NCI-H187 (cell line): ENCODE measurements at regions not wholly inside any gene's neighbourhood (a gene's known extent, or its start where the extent isn't known, plus 50 kb on each side); places are given as distances from the start of the nearest gene placed in this dataset.

Experiments
- DNase-seq, 2 experiments: peaks; one replicate each; lab custom pipeline; 2025; lab: John Stamatoyannopoulos, UW

DNA sequence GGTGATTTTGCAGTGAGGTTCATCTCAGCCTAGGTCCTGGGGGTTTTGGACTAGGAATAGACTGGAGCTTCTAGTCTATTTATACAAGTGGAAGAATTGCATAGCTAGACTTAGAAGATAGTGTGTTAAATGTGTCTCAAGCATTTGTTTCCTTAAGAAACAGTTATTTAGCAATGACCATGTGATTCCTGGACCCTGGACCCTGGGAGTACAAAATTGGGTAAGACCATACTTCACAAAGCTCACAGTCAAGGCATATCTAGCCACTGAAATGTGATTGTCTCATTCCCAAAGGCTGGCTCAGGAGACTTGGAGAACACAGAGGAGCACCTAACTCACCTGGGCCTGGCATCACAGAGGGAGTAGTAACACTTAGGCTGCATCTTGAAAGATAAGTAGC is 754.5 kb downstream of the SATB2 start:
- no peak for DNase-seq

DNA sequence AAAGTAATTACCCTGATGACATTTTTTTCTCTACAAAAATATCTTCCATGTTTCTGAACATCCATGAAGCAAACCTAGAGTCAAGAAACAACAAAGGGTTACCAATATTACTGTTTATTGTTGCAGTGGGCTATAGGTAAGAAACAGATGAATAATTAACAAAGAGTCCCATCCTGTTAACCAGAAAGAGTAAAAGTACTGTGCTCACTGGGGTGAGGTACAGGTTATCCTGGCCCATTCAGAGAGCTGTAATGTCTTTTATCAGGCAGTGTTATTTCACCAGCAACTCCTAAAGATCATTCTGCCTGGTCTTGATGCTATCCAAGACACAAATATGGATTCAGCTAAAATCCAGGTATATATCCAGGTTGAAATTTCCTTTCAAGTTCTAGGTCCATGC is 754.9 kb downstream of the SATB2 start:
- DNase-seq, result no peak

DNA sequence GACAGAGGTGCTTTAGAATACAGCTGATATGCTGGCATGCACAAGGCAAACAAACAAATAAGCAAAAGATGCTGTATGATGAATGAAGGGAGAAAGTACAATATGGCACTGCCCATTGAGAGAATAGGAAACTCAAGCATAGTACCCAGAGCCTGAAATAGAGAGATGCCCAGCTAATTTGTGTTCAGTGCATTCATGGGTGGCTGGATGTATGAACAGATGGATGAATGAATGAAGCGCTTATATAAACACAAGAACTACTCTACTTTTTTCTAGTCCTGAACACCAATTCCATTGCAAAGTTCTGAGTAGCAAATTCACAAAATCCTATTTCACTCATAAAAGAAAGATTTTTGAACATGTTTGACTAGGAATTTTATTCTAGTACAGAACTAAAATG is 756.3 kb downstream of the SATB2 start:
- no peak for DNase-seq

DNA sequence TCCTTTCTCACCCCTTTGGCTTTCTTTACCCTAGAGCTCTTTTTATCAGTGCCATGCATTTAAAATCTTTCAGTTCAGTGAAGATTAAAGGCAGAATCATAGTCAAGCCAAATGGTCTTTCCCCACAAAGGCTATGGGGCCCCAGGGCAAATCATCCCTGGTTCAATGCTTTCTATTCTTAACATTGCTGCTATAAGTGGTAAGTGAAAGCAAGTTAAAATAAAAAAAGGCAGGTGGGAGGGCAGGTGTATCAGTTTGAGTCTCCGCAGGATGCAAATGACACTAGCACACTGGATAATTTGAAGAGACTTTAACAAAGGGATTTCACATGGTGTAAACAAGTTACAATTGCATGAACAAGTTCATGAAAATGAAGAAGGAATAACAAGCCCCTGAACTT is 757.4 kb downstream of the SATB2 start:
- DNase-seq, result peak in 1 of 2 experiments; percentile 14

DNA sequence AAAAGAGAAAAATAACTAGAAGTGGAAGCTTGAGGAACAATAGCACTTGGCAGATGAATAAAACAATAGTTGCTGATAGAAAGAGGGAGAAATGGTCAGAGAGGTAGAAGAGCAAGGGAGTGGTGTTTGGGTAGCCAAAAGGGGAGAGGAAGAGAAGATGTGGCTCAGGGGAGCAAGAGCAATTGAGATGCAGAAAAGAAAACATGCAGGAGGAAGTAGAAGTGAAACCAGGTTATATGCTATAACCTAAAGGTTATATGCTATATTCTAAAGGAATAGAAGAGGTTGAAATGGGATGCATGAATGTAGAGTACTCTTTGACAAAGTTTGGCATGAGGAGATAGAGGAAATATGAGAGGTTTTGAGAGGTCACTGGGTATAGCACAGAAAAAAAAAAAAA is 759.5 kb downstream of the SATB2 start:
- DNase-seq, result no peak

DNA sequence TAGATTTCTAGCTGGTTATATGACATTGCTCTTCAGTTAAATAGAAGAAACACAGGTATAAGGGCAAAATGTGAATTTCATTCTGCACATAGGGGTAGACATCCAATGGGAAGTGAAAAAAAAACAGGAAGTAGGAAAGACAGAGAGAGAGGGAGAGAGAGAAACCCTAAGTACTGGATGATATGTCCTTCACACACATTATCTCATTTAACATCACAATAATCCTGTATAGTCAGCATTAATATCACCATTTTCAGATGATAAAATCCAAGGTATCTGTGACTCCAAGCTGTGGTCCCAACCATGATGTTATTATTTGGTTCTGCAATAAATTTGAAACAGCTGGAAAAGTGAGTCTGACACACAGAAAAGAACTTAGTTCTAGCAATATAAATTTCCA is 759.9 kb downstream of the SATB2 start:
- no peak for DNase-seq

DNA sequence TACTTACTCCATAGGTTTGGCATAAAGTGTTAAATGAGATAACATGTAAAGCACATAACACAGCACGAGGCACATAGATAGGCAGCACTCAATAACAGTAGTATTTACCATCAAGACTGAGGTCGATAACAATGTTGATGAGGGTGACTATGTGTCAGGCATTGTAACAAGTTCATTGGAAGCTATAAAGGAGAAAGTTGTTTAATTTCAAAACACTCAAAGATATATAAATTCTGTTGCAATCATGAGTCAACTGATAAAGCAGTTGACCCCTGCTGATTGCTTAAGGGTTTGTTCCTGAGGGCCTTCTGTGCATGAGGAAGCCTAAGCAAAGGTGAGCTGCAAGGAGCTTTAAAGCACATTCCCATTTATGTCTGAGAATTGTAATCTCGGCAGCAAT is 760.5 kb downstream of the SATB2 start:
- no peak for DNase-seq

DNA sequence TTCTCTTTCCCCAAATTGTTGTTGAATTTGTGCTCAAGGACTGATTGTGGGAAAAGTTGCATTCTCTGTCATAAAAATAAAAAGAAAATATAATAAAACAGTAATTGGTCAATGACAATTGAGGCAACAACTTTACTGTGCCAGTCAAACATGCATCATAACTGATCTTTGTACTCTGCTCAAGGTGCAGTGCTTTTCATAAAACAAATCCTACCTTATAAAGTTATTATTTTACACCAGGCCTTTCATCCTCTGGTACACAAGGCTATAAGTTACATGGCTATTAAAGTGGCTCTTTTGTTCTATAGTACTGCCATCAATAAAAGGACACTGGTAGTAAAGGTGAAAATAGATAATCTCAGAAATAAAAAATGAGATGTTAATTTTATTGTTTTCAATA is 761.9 kb downstream of the SATB2 start:
- no peak for DNase-seq

DNA sequence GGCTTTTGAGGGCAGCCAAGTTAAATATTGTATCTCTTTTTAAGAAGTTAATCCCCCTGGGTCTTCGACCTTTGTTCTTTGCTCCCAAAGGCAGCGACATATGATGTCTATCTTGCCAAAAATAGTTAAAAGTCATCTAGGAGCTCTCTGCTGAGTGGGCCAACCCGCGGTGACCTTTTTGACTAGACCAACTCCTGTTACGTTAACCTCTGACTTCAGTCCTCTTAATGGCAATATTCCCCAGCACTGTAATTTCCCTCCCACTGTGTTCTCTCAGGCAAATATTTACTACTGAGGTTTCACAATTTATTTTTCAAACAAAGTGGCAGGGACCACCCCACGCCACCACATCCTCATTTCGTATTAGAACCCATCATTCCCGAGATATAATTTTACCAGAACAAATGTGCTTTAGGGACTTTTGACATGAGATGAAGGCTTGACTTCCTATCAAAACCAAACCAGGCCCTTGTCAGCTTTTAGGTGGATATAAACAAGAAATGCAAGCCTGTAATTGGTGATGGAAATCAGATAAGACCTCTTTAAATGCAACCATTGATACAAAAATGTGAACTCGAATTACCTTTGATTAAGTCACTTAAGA is 764.7 kb downstream of the SATB2 start:
- no peak for DNase-seq

DNA sequence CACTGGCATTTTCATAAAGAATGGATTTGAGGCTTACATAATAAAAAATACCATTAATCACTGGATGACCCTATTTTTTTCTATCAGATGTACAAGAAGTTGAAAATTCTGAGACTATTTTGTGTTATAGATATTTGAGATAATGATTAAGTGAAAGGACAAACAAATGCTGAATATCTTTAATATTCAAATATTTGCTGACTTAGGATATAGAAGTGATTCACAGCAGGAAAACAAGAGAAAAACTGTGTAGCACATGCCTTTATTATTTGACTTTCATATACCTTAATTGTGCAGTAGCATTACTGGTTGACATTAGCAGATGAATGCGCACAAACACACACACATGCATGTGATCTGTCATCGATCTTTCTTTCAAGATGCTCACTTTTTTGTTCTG is 766.5 kb downstream of the SATB2 start:
- no peak for DNase-seq

DNA sequence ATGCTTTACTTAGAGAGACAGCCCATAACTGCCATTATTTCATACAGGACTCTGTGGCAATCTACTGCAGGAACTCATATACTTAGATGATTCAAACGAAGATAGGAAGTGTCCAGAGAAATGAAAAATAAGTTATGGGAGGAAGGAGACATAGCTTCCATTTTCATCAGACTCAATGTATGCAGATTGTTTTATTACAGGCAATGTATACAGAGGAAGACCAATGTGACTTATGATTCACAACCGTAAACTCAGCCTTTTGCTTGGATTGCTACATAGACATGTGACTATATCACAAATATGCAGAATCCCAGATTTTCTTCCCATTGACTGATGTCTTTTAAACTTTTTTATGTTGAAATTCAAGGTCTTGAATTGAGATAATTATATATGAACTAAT is 793.4 kb downstream of the SATB2 start:
- DNase-seq, result no peak

DNA sequence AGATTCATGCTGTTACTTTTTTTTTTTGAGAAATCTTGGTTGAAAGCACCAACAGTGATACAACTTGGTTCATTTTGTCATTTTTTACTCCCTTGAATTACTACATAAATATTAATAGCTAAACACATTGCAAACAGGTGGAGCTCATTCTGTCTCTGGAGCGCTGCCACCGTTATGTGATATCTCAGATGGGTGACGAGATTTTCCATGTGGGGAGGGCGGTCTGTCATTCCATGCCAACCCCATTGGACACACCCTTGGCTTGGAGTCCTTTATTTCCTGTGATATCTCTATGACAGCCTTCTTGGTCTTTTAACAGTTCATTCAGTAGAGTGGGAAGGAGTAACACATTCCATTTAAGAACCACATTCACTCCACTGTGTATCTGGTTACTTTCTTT is 794.8 kb downstream of the SATB2 start:
- no peak for DNase-seq

DNA sequence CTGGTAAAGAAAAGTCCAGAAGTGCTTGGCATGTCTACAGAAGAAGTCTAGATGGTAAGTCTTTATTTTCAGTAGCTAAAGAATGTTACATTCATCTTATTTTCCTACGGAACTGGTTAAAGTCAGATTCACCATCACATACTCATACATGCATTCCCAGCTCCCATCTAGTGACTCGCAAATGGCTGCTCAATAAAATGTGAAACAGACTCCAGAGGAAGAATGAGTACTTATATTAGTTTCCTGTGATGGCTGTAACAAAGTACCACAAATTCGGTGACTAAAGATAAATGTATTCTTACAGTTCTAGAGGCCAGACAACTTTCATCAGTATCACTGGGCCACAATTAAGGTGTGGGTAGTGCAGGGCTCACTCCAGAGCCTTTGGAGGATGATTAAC is 797.2 kb downstream of the SATB2 start:
- no peak for DNase-seq

DNA sequence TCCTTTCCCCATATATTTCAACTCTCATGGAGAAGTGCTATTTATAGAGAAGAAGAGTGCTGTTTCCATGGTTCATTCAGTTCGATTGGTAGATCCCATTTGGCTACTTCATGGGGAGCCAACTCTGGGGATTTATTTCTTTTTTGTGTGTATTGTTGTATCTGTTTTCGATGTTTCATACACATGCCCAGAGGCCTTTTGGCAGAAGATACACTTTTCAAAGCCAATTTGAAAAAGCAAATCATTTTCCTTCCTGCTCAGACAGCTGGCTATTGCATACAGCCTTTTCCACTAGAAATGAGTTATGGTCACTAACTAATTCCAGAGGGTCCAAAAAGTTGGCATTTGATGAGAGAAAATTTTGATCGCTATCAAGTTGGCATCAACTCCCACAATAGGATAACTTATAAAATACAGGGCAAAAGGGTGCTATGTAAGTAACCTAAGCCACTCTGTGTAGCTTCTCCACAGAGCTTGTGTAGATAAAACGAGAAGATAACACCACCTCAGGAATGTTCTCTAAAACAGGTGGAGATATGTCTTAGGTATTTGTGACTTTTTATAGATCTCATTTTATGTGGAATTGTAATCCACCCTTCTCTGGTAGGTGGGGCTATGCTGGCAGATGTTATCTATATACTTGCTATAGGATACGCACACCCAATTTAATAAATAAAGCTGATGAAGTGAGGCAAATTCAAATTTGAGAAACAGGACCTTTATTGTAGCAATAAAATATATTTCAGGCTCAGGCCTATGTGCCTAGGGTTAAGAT is 798.5 kb downstream of the SATB2 start:
- no peak for DNase-seq

DNA sequence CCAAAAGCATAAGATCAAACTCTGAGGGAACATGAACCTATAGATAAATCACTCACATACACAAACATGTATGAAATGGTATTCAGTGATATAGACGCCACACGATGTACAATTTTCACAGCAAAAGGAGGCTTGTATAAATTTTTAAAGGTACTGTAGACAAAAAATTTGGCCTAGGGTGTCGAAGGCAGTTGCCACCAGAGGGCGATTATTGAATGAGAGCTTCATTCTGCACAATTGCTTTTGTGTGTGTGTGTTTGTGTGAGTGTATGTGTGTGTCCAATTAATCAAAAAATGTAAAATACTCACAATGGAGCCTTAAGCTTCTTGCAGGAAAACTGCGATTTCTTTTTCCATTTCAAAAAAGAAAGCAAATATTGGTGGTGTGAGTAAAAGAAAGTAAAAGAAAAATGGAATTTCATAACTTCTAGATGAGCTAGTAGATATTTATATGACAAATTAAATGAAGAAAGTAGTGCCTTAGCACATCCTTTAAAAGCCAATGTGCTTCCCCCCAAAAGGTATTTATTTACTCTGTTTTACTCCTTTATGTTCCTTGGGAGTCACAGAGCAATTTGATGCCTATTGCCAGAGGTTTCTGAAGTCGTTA is 800.1 kb downstream of the SATB2 start:
- no peak for DNase-seq

DNA sequence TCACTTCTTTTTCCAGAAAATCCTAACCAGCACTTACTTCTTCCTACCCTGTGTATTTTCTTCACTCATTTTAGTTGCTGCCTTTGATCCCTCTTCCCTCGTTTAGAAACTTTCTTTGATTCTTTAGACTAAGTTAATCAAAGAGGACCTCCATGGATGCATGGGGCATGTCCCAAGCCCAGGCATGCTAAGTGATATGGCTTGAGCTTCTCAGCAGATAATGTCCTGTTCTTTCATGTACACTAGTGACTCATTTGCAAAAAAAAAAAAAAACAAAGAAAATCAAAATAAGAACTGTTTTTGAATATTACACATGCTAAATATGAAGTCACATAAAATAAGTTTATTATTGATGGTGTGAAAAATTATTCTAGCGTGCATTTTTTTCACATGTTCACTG is 800.9 kb downstream of the SATB2 start:
- no peak for DNase-seq

DNA sequence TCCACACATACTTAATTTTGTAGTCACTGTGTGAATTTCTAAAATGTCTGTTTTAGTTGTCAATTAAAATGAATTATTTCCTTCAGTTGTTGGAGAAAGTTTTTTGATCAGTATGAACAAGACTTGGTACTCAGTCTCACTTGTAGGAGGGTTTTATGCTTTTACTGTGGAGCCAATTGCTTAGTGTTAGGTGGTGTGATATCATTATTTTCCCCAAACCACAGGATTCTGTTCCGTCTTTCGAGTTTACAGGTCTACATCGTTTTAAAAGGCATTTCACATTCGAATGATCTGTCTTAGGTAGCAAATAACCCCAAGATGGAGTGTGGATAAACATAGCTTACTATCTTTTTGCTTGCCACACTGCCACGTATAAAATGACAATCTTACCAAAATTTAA is 803.1 kb downstream of the SATB2 start:
- no peak for DNase-seq

DNA sequence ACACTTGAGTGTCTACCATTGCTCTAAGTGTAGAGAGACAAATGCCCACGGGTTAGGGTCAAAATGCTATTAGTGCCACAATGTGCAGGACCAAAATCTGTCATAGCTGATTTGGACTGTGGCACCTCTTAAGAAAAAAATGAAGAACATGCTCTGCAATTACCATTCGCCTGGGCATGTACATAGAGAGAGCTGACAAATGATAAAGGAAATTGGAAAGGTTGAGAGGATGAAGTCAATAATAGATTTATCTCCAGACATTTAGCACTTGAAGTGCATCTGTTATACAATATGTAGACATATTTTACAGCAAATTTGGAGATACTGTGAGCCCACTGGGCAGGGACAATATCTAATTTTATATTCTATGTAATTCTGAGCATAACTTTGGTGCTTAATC is 804.4 kb downstream of the SATB2 start:
- DNase-seq, result no peak

DNA sequence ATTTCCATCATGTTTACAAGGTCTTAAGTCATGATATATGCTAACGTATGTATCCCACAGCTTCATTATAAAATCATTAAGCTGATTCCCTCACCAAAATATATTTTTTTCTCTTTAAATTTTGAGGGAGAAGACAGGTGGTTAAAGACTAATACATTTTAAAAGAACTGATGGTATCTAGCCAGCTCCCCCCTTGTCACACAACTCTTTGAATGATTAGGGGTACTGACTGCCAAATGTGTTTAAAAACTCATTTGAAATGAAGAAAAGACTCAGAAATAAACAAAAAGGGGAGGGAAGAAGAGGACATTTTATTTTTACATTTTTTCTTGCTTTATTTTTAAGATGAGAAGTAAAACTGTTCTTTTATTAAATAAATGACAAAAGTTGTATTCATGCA is 805.3 kb downstream of the SATB2 start:
- DNase-seq, result no peak

DNA sequence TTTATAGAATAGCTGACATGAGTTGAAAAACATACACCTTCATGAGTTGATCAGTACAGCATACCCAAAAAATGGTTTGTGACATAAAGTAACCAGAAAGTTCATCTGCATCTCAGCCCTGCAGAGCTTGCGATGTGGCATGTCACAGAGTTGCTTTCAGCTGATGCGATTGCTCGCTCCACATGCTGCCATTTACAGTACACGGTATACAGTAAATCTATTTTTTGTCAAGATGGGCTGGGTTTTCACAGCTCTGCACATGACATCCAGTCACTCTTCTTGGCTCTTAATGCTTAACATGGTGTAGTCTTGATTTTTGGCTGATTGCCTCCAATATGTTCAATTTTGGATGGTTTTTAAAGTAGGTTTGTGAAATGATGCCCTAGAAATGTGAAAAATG is 811.9 kb downstream of the SATB2 start:
- no peak for DNase-seq

DNA sequence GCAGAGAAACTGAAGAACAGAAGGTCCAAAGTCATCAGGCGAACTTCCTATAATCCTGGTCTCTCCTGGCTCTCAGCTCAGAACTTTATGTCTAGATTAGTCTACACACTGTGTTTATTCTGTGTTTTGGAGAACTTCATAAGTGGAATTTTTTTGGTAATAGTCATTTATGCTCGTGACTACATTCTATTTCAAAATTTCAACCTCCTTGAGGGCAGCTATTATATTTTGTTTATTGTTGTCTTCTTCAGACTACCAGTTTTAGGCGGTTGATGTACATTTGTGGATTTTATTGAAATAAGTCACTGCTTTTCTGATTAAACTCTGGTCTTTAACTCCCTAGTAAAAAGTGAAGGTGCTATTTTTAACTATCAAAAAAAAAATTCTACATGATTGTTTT is 816.6 kb downstream of the SATB2 start:
- no peak for DNase-seq

DNA sequence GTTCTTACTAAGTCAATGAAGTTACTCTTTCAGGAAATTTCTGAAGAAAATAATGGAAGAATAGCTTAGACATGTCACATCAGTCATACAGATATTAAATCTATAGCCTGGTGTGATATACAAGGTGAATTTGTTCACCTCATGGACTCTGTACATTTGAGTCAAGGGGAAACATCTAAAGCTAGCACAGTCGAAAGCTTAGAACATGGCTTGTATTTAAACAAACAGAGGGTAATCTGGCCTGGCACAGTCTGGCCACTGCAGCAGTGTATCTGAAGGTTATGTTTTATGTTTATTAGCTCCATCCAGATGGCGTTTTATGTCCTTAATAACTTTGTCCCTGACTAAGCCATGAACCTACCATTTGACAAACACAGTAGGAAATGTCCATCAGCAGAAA is 817.3 kb downstream of the SATB2 start:
- DNase-seq, result no peak

DNA sequence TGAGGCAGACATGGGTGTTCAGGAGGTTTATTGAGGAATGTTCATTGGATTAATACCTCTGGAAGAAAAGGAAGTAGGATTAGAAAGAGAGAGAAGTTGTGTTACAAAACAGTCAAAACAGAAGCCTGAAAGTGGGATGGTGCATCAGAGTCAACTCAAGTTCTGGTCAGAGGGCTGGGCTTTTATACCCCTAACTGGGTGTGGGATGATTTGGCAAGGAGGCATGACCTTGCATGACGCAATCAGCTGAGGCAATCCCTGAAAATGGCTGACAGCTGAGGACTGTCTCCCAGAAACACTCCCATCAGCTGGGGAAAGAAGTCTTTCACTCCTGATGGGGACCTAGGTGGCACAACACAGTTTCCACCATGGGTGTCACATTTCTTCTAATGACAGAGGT is 818.2 kb downstream of the SATB2 start:
- DNase-seq, result no peak

DNA sequence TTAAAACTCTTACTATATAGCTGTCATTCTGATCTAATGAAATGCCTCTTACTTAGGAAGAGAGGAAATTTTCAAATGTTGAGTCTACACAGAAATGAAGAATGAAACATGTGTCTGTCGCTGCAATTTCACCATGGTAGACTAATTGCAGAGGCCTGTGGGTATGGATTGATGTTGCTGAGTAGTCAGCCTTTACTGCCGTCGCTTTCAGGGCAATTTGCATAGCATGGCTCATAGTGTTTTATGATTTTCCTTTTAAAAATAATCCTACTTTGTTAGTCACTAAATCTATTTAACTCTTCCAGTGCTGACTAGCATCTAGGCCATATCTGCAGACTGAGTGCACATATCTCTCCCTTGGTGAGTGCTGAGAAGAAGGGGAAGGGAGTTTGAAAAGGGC is 819.2 kb downstream of the SATB2 start:
- no peak for DNase-seq
